8988T (cell line): ENCODE measurements at regions not wholly inside any gene's neighbourhood (a gene's known extent, or its start where the extent isn't known, plus 50 kb on each side); places are given as distances from the start of the nearest gene placed in this dataset.

Source experiments
- DNase-seq: peaks from one replicate; pipeline ENCODE4 v3.0.0; 2011

- DNase-seq = no peak
Observed at GRCh38 chr6:2562721-2563451, 187.8 kb downstream of the MYLK4 start.

- no peak for DNase-seq
Observed at GRCh38 chr6:2560917-2561698, 189.6 kb downstream of the MYLK4 start.

GRCh38 chr6:2560140-2560818 is 190.4 kb downstream of the MYLK4 start:
- no peak for DNase-seq

GRCh38 chr6:2558861-2559801 is 191.6 kb downstream of the MYLK4 start:
- DNase-seq = no peak

GRCh38 chr6:2558098-2558680 is 192.5 kb downstream of the MYLK4 start:
- no peak for DNase-seq

- no peak for DNase-seq
Observed at GRCh38 chr6:2557181-2557720, 193.5 kb downstream of the MYLK4 start.

- no peak for DNase-seq
Observed at GRCh38 chr6:2556761-2557160, 194.0 kb downstream of the MYLK4 start.

GRCh38 chr6:2554651-2555260 is 196.0 kb downstream of the MYLK4 start:
- DNase-seq = no peak

GRCh38 chr6:2552526-2553154 is 198.1 kb downstream of the MYLK4 start:
- no peak for DNase-seq

GRCh38 chr6:2551705-2552104 is 199.0 kb downstream of the MYLK4 start:
- DNase-seq = no peak

GRCh38 chr6:2550247-2550646 is 200.5 kb downstream of the MYLK4 start:
- DNase-seq = no peak

GRCh38 chr6:2549834-2550233 is 200.9 kb downstream of the MYLK4 start:
- DNase-seq = no peak

GRCh38 chr6:2547355-2547754 is 203.4 kb downstream of the MYLK4 start:
- DNase-seq = no peak

GRCh38 chr6:2546901-2547300 is 203.8 kb downstream of the MYLK4 start:
- DNase-seq = no peak

- DNase-seq = no peak
Observed at GRCh38 chr6:2545383-2546038, 205.2 kb downstream of the MYLK4 start.

- no peak for DNase-seq
Observed at GRCh38 chr6:2543321-2543720, 207.4 kb downstream of the MYLK4 start.

GRCh38 chr6:2542858-2543218 is 207.9 kb downstream of the MYLK4 start:
- no peak for DNase-seq

- no peak for DNase-seq
Observed at GRCh38 chr6:2542101-2542857, 208.4 kb downstream of the MYLK4 start.

- DNase-seq = no peak
Observed at GRCh38 chr6:2536451-2536850, 214.3 kb downstream of the MYLK4 start.

- DNase-seq = no peak
Observed at GRCh38 chr6:2535506-2535905, 215.2 kb downstream of the MYLK4 start.
